HFF-Myc (cell line): ENCODE measurements at regions not wholly inside any gene's neighbourhood (a gene's known extent, or its start where the extent isn't known, plus 50 kb on each side); places are given as distances from the start of the nearest gene placed in this dataset.

Source experiments
- DNase-seq: peaks from one replicate; pipeline ENCODE4 v3.0.0-alpha.2; 2011; ENCODE audit warnings: low read depth; ENCODE audit errors: extremely low read depth
- H3K4me3 ChIP-seq: replicated peaks from 2 replicates; pipeline ENCODE4 v1.5.1; 2011; ENCODE audit warnings: low read depth, mild to moderate bottlenecking, control low read depth, low read length
- TF ChIP-seq, protein P1 (sequence below): IDR thresholded peaks from 2 replicates; pipeline ENCODE4 v1.5.1; 2012; ENCODE audit warnings: mild to moderate bottlenecking, low read depth, low read length, control low read depth; ENCODE audit errors: missing control alignments

DNA sequence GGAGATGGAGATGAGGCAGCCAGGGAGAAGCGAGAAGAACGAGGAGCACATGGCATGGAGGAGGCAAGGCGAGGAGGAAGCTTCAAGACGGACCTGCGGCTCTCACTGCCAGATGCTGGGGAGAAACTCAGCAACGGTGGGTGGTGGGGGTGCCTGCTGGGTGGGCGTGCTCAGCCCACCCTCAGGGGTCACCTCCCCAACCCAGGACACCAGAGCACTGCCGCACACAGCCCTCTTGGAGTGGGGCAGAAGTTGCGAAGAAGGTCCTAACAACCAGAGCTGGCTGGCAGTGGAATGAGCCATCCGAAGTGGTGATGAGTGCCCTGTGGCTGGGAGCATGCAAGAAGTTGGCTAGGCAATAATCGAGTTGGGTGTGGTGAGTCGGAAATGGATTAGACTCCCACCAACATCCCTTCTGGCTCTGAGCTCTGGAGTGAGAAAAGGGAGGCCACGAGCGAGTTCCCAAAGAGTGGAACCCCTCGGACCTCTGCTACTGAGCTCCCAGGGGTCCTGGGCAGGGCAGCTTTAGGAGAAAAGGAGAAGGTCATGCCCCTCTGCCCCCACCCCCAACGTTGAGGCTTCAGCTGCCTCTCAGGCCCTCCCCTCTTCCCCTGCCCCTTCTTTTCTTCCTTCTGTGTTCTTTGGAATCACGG, 212.7 kb upstream of the MVB12B start:
- DNase-seq, result no peak
- TF ChIP-seq, protein P1, sequence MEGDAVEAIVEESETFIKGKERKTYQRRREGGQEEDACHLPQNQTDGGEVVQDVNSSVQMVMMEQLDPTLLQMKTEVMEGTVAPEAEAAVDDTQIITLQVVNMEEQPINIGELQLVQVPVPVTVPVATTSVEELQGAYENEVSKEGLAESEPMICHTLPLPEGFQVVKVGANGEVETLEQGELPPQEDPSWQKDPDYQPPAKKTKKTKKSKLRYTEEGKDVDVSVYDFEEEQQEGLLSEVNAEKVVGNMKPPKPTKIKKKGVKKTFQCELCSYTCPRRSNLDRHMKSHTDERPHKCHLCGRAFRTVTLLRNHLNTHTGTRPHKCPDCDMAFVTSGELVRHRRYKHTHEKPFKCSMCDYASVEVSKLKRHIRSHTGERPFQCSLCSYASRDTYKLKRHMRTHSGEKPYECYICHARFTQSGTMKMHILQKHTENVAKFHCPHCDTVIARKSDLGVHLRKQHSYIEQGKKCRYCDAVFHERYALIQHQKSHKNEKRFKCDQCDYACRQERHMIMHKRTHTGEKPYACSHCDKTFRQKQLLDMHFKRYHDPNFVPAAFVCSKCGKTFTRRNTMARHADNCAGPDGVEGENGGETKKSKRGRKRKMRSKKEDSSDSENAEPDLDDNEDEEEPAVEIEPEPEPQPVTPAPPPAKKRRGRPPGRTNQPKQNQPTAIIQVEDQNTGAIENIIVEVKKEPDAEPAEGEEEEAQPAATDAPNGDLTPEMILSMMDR, result no peak
- no peak overlapping the region for H3K4me3 ChIP-seq

GRCh38 chr9:126114409-126114760, 212.2 kb upstream of the MVB12B start:
- TF ChIP-seq, protein P1, result no peak
- no peak overlapping the region for H3K4me3 ChIP-seq
- DNase-seq, result no peak

GRCh38 chr9:126114850-126115460, 211.7 kb upstream of the MVB12B start:
- DNase-seq, result no peak

DNA sequence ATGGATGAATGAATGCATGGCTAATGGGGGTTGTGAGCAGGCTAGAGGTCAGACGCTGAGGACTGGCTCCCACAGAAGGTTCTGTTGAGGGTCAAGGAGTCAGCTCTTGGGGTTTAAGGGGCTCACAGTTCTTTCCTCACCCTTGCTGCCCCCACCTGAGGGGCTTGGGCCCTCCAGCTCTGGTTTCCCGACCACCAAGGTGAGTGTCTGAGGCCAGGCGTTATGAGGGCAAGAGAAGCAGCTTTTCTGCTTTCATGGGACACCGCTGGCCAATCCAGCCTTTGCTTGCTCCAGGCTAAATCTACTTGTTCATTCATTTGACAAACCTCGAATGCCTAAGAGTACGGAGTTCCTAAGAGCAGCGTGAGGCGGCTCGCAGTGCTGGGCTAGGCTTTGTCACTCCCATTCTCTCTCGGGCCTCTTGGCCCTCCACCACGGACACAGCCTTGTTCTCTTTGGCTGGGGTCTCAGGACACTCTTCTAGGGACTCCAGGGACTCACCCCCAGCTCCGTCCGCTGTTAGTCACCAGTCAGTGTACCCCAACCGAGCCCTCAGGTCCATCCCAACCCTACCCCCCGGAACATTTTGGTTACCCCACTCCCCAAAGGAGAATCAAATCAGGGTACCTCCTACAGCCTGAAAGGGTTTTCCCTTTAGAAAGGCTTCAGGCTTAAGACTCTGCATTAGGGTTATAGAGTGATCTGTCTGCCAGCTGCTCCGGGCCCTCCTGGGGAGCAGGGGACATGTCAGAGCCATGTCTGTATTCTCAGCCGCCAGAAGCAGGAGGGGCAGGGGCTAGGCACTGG, 210.1 kb upstream of the MVB12B start:
- no peak for DNase-seq
- TF ChIP-seq, protein P1, result no peak

More at GRCh38 chr9:126114850-126115460, 211.7 kb upstream of the MVB12B start:
- TF ChIP-seq, protein P1, result no peak
- H3K4me3 ChIP-seq, result no peak overlapping the region

GRCh38 chr9:126117158-126117425, 209.5 kb upstream of the MVB12B start:
- H3K4me3 ChIP-seq, result no peak overlapping the region
- TF ChIP-seq, protein P1, result no peak
- DNase-seq, result no peak

More for the DNA sequence above, 210.1 kb upstream of the MVB12B start:
- H3K4me3 ChIP-seq, result no peak overlapping the region

DNA sequence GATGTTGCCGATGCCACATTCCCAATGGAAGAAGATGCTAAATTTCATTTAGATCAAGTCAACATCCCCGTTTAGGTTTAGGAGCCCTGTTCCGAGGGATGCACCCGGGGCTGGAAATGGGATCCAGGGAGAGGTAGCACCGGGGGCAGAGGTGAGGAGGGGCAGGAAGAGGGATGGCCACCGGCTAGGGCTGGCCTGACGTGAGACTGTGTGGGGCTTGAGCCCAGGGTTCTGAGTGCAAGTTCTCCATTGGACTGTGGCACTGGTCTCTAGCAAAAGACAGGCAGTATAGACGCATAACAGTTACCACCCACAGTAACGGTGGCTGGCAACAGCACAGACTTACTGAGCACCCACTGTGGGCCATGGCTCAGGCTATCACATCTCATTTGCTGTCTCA, 209.0 kb upstream of the MVB12B start:
- H3K4me3 ChIP-seq, result no peak overlapping the region
- no peak for DNase-seq
- TF ChIP-seq, protein P1, result no peak
